ENCODE measurements at regions not wholly inside any gene's neighbourhood (a gene's known extent, or its start where the extent isn't known, plus 50 kb on each side); places are given as distances from the start of the nearest gene placed in this dataset.
A peak's percentile ranks its signal among the peaks of the same experiment; 100 is the strongest.

DNA sequence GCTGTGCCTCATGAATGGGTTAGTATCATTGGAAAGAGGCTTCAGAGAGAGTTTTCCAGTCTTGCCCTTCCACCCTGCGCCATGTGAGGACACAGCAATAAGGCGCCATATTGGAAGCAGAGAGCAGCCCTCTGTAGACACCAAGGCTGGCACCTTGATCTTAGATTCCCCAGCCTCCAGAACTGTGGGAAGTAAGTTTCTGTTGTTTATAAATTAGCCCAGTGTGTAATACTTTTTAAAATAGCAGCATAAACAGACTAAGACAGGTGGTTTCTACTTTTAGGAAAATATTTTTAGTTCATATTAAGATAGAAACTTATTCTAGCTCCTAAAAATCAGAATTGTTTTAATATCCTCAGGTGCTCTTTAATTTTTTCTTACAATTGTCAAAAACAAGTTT is 117.9 kb downstream of the TM9SF2 start:
- no peak for DNase-seq
- Histone ChIP-seq H3K36me3 (no peaks in the 10 kb centered on the region), H3K27me3 (no peaks in the 10 kb centered on the region), H3K4me1 (peaks cover 0 to 37% (median 18%) of the 10 kb centered on the region in 4 donors), H3K27ac (peak overlapping the region; percentile 57 to 60), H3K9me3 (no peaks in the 10 kb centered on the region), H3K4me3 (no peak overlapping the region)
- TF ChIP-seq, protein P1, sequence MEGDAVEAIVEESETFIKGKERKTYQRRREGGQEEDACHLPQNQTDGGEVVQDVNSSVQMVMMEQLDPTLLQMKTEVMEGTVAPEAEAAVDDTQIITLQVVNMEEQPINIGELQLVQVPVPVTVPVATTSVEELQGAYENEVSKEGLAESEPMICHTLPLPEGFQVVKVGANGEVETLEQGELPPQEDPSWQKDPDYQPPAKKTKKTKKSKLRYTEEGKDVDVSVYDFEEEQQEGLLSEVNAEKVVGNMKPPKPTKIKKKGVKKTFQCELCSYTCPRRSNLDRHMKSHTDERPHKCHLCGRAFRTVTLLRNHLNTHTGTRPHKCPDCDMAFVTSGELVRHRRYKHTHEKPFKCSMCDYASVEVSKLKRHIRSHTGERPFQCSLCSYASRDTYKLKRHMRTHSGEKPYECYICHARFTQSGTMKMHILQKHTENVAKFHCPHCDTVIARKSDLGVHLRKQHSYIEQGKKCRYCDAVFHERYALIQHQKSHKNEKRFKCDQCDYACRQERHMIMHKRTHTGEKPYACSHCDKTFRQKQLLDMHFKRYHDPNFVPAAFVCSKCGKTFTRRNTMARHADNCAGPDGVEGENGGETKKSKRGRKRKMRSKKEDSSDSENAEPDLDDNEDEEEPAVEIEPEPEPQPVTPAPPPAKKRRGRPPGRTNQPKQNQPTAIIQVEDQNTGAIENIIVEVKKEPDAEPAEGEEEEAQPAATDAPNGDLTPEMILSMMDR (IDR thresholded peaks at IDR 0.05): no peak
- intact Hi-C loops (cut with DNase I; ENCODE audit: low total_unique reads): loop anchor here (5.0 to 10.0 kb wide), 2 partner anchors 38 to 616 kb away; no protein-coding TSS in a partner anchor

DNA sequence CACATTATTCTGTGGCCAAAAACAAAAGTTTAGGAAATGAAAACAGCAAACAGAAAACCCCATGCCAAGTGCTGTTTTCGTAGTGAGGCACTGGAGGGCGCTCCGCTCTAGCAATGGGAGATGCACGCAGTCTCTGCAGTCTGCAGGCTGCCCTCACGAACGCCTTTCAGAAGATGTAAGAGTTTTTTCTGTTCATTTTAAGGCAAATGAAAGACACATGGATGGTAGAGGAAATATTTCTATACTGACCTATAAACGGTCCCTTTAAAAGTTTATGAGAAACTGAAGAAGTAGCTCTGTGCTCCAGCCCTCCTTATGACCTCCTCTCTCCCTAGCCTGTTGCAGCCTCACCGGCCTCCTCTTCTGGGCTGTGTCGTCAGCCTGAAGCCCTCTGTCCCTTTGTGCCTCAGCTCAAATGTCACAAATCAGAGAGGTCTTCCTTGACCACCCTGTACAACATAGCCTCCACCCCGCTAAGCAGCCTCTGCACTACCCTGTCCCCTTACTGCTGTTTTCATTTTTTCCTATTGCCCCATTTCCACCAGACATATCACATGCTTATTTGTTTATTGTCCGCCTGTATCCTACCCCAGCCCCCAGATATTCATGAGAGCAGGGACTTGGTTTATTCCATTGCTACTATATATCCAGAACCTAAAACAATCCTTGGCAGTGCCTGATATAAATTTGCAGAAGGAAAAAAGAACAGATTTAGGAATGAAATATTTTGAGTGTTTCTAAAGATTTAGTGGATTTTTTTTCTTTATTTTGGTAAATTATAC is 116.4 kb downstream of the TM9SF2 start:
- Histone ChIP-seq H3K27ac (peak overlapping the region in 1 of 2 donors; percentile 54), H3K36me3 (no peaks in the 10 kb centered on the region), H3K4me1 (peaks cover 0 to 37% (median 18%) of the 10 kb centered on the region in 4 donors), H3K27me3 (no peaks in the 10 kb centered on the region), H3K4me3 (no peak overlapping the region), H3K9me3 (no peaks in the 10 kb centered on the region)
- intact Hi-C loops (cut with DNase I; ENCODE audit: low total_unique reads): loop anchor here (5.0 to 10.0 kb wide), 2 partner anchors 40 to 617 kb away; no protein-coding TSS in a partner anchor
- DNase-seq: peak; percentile 46 to 76
- TF ChIP-seq, protein P1 (IDR thresholded peaks at IDR 0.05): peak; percentile 78 to 85

DNA sequence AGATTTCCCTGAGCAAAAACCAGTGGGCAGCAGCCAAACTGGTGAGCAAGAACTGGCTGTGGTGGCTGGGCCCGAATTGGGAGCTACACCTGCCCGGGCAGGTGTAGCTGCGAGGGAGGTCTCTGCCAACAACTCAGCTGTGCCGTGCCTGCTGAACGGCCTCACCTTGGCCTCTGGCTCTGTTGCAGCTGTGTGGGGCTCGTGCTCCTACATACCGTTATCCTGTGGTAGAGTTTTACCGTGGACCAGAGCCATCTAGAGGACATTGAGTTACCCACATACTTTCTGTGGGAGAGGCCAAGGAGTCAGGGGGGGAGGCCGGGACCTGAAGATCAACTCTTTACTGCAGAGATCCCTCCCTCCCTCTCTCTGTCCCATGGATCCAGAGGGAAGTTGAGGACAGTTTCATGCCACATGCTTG is 113.2 kb downstream of the TM9SF2 start:
- DNase-seq: no peak
- Histone ChIP-seq H3K4me3 (no peak overlapping the region), H3K9me3 (no peaks in the 10 kb centered on the region), H3K4me1 (peaks cover 0 to 16% (median 9%) of the 10 kb centered on the region in 4 donors), H3K36me3 (no peaks in the 10 kb centered on the region), H3K27ac (no peak overlapping the region), H3K27me3 (no peaks in the 10 kb centered on the region)
- TF ChIP-seq, protein P1 (IDR thresholded peaks at IDR 0.05): no peak
- intact Hi-C loops (cut with DNase I; ENCODE audit: low total_unique reads): loop anchor here (10.0 kb wide), 1 partner anchor 620 kb away; no protein-coding TSS in a partner anchor
